GM12873 (cell line): ENCODE measurements at regions not wholly inside any gene's neighbourhood (a gene's known extent, or its start where the extent isn't known, plus 50 kb on each side); places are given as distances from the start of the nearest gene placed in this dataset.

Experiments used
- CTCF ChIP-seq: IDR thresholded peaks from 2 replicates; pipeline ENCODE4 v1.5.1; 2012; ENCODE audit warnings: low read depth, mild to moderate bottlenecking, moderate library complexity, low read length, control low read depth; ENCODE audit not compliant: insufficient read depth; ENCODE audit errors: missing control alignments

GRCh38 chr4:166195101-166195500, 322.1 kb downstream of the TLL1 start:
- no peak for TF ChIP-seq CTCF

GRCh38 chr4:166197166-166197565, 324.1 kb downstream of the TLL1 start:
- no peak for TF ChIP-seq CTCF

- no peak for TF ChIP-seq CTCF
Observed at GRCh38 chr4:166198041-166198440, 325.0 kb downstream of the TLL1 start.

- no peak for TF ChIP-seq CTCF
Observed at GRCh38 chr4:166198516-166199310, 325.7 kb downstream of the TLL1 start.

GRCh38 chr4:166202991-166203390, 330.0 kb downstream of the TLL1 start:
- TF ChIP-seq CTCF = no peak

GRCh38 chr4:166222271-166222670, 349.2 kb downstream of the TLL1 start:
- no peak for TF ChIP-seq CTCF

GRCh38 chr4:166228112-166228511, 355.1 kb downstream of the TLL1 start:
- no peak for TF ChIP-seq CTCF

GRCh38 chr4:166229799-166230198, 356.8 kb downstream of the TLL1 start:
- no peak for TF ChIP-seq CTCF
